ENCODE measurements at regions not wholly inside any gene's neighbourhood (a gene's known extent, or its start where the extent isn't known, plus 50 kb on each side); places are given as distances from the start of the nearest gene placed in this dataset.

DNA sequence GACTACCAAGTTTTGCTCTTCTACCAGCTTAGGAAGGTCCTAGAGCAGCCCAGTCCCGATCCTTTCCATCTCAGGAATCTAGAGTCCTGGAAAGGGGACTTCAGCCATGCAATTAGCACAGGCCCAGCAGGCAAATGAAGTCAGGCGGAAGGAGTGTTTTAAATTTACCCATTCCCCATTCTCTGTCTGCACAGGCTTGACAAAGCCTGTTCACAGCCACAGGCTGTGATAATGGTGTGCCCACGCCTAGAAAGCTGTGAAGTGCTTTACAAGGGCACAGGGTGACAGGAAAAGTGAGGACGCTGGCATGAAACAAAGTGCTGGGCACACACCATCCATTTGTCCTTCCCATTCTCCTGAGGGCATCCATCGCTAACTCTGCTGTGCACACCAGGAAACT is 79.0 kb downstream of the PITPNM2 start:
- H3K4me1 ChIP-seq (ENCODE audit: control insufficient read depth in 1 of 2, insufficient read depth in 2 of 2, low read length in 2 of 2): peaks cover 17 to 36% of the 10 kb centered on the region in 2 experiments
- no peak overlapping the region for H2AFZ ChIP-seq (ENCODE audit: low read depth, low read length, poor library complexity, severe bottlenecking)
- H3K79me2 ChIP-seq (ENCODE audit: insufficient read depth, low read length): no peaks in the 10 kb centered on the region; the same call in 1 of the 2 replicates
- no peak overlapping the region for H3K4me2 ChIP-seq (ENCODE audit: low read length)
- H3K27me3 ChIP-seq (ENCODE audit: insufficient read depth, low read length): no peaks in the 10 kb centered on the region
- no peak for ATAC-seq
- no TSS peak for BruUV-seq (replicated peaks)
- RAD21 ChIA-PET (ENCODE audit: low non-redundant PET in 1 of 2, low total read pairs in 2 of 2, uncharacterized antibody in 2 of 2, unreplicated experiment in 2 of 2): no interaction called here
- H3K9ac ChIP-seq (ENCODE audit: low read length): no peak overlapping the region
- no peaks in the 10 kb centered on the region for H3K9me3 ChIP-seq (ENCODE audit: control insufficient read depth in 1 of 2, insufficient read depth in 1 of 2, low read depth in 1 of 2, low read length in 2 of 2)
- no peaks in the 10 kb centered on the region for H3K36me3 ChIP-seq (ENCODE audit: control insufficient read depth in 1 of 2, insufficient read depth in 2 of 2, low read length in 2 of 2)
- no peak for DNase-seq (ENCODE audit: low read depth, low spot score)
- no peaks in the 10 kb centered on the region for H4K20me1 ChIP-seq (ENCODE audit: insufficient read depth)
- CTCF ChIA-PET: no interaction called here
- no peak for TF ChIP-seq FOSL1 (IDR thresholded peaks at IDR 0.05; ENCODE audit: low read depth)
- no peak for TF ChIP-seq EGR1 (IDR thresholded peaks at IDR 0.05; ENCODE audit: low read depth)
- TF ChIP-seq, protein P1, sequence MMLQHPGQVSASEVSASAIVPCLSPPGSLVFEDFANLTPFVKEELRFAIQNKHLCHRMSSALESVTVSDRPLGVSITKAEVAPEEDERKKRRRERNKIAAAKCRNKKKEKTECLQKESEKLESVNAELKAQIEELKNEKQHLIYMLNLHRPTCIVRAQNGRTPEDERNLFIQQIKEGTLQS (IDR thresholded peaks at IDR 0.05): no peak
- TF ChIP-seq EZH2 (IDR thresholded peaks at IDR 0.05): no peak
- TF ChIP-seq TCF7L2 (IDR thresholded peaks at IDR 0.05; ENCODE audit: borderline replicate concordance, extremely low read depth, insufficient read depth, insufficient read length): no peak
- TF ChIP-seq ELF1 (IDR thresholded peaks at IDR 0.05; ENCODE audit: borderline replicate concordance, low read depth): no peak
- no peak for TF ChIP-seq CBX3 (IDR thresholded peaks at IDR 0.05; ENCODE audit: low read depth)
- no peak for TF ChIP-seq SIN3A (IDR thresholded peaks at IDR 0.05; ENCODE audit: low read depth)
- no peak for TF ChIP-seq POLR2A (IDR thresholded peaks at IDR 0.05; ENCODE audit: borderline replicate concordance, extremely low read depth, insufficient read depth, insufficient read length)
- TF ChIP-seq EZH2phosphoT487 (IDR thresholded peaks at IDR 0.05; ENCODE audit: borderline replicate concordance): no peak
- no peak for TF ChIP-seq SRF (IDR thresholded peaks at IDR 0.05; ENCODE audit: low read depth)
- no peak for TF ChIP-seq YY1 (IDR thresholded peaks at IDR 0.05; ENCODE audit: extremely low read depth, insufficient replicate concordance, low read depth, low read length)
- TF ChIP-seq POLR2AphosphoS5 (IDR thresholded peaks at IDR 0.05; ENCODE audit: low read depth, low read length): no peak
- no peak for TF ChIP-seq RAD21 (IDR thresholded peaks at IDR 0.05; ENCODE audit: low read depth)
- TF ChIP-seq CEBPB (IDR thresholded peaks at IDR 0.05; ENCODE audit: low read depth): no peak
- intact Hi-C loops (cut with micrococcal nuclease): no loop called here
- no peak overlapping the region for H3K27ac ChIP-seq (ENCODE audit: low read depth, low read length)
- H3K9me2 ChIP-seq (ENCODE audit: insufficient read depth): no peaks in the 10 kb centered on the region
- H3K4me3 ChIP-seq (replicated peaks in 1 of 2; ENCODE audit: low read depth in 1 of 2, low read length in 2 of 2): no peak overlapping the region
- POLR2A ChIA-PET: no interaction called here

Data from HCT116 (cell line).